IMR-90 (cell line): ENCODE measurements at regions not wholly inside any gene's neighbourhood (a gene's known extent, or its start where the extent isn't known, plus 50 kb on each side); places are given as distances from the start of the nearest gene placed in this dataset.

Experiments
- ATAC-seq: fragments of 200-7000 bp; cut with Tn5 transposase; 2 replicates; pipeline ENCODE4 v1.9.1; 2020; ENCODE audit warnings: low read depth, mild to moderate bottlenecking, moderate library complexity
- BruUV-seq: library from RNA; stranded (reverse); fragments of 400-500 nt; replicated peaks from 2 replicates; lab custom pipeline; 2021; lab: Mats Ljungman, UMichigan
- CTCF ChIA-PET: fragments of 300-600 bp; formaldehyde crosslinking; extraction: SDS; loops from one replicate; lab custom pipeline; 2021; ENCODE audit warnings: antibody characterized with exemption; lab: Yijun Ruan, JAX
- POLR2A ChIA-PET: fragments of 300-600 bp; sonication (Branson Sonifier 250); formaldehyde crosslinking; loops from one replicate; lab custom pipeline; 2022; ENCODE audit warnings: antibody characterized with exemption; ENCODE audit not compliant: unreplicated experiment; lab: Charles Lee
- DNase-seq: peaks from one replicate; pipeline ENCODE4 v3.0.0; 2013
- H2AFZ ChIP-seq: replicated peaks from 2 replicates; pipeline ENCODE3; 2013; ENCODE audit warnings: low read length, mild to moderate bottlenecking; ENCODE audit not compliant: poor library complexity
- H2AK5ac ChIP-seq: 2 replicates; pipeline ENCODE4 v1.6.1; 2013; ENCODE audit warnings: low read depth, low read length, inconsistent platforms
- H2AK9ac ChIP-seq: replicated peaks from 2 replicates; pipeline ENCODE3; 2013; ENCODE audit warnings: mild to moderate bottlenecking, low read depth, low read length, moderate library complexity; ENCODE audit not compliant: poor library complexity
- H2BK120ac ChIP-seq: 2 replicates; pipeline ENCODE4 v1.6.1; 2013; ENCODE audit warnings: low read depth, low read length, inconsistent platforms
- H2BK15ac ChIP-seq: 3 replicates; pipeline ENCODE4 v1.6.1; 2013; ENCODE audit warnings: low read depth, low read length, inconsistent platforms
- H2BK20ac ChIP-seq: 2 replicates; pipeline ENCODE4 v1.6.1; 2013; ENCODE audit warnings: low read depth, mild to moderate bottlenecking, inconsistent platforms, low read length, moderate library complexity
- H2BK5ac ChIP-seq: 2 replicates; pipeline ENCODE4 v1.6.1; 2013; ENCODE audit warnings: mild to moderate bottlenecking, low read depth, low read length, inconsistent platforms; ENCODE audit not compliant: poor library complexity, severe bottlenecking
- H3K14ac ChIP-seq: replicated peaks from 2 replicates; pipeline ENCODE4 v1.6.1; 2013; ENCODE audit warnings: low read depth, low read length, inconsistent platforms
- H3K18ac ChIP-seq: 2 replicates; pipeline ENCODE4 v1.6.1; 2013; ENCODE audit warnings: low read depth, low read length, control low read depth
- H3K23ac ChIP-seq: 2 replicates; pipeline ENCODE4 v1.6.1; 2013; ENCODE audit warnings: low read depth, low read length, inconsistent platforms
- H3K27ac ChIP-seq: 2 replicates; pipeline ENCODE4 v1.5.1; 2013; ENCODE audit warnings: mild to moderate bottlenecking, control low read depth, low read length; ENCODE audit not compliant: insufficient read depth
- H3K27me3 ChIP-seq: 2 replicates; pipeline ENCODE4 v1.6.1; 2013; ENCODE audit warnings: low read length; ENCODE audit not compliant: control insufficient read depth, insufficient read depth
- H3K36me3 ChIP-seq: 2 replicates; pipeline ENCODE4 v1.6.1; 2013; ENCODE audit warnings: low read length, mixed read lengths; ENCODE audit not compliant: control insufficient read depth, insufficient read depth
- H3K4ac ChIP-seq: 2 replicates; pipeline ENCODE4 v1.6.1; 2013; ENCODE audit warnings: low read depth, low read length, inconsistent platforms
- H3K4me1 ChIP-seq: 2 replicates; pipeline ENCODE4 v1.6.1; 2013; ENCODE audit warnings: low read length, mixed read lengths; ENCODE audit not compliant: control insufficient read depth, insufficient read depth
- H3K4me2 ChIP-seq: 2 replicates; pipeline ENCODE4 v1.6.1; 2013; ENCODE audit warnings: low read depth, mild to moderate bottlenecking, control low read depth, low read length, moderate library complexity
- H3K4me3 ChIP-seq: 2 replicates; pipeline ENCODE4 v1.5.1; 2013; ENCODE audit warnings: low read depth, mild to moderate bottlenecking, control low read depth, low read length, moderate library complexity; ENCODE audit not compliant: insufficient read depth
- H3K56ac ChIP-seq: 2 replicates; pipeline ENCODE4 v1.6.1; 2013; ENCODE audit warnings: low read length, inconsistent platforms; ENCODE audit not compliant: insufficient read depth; ENCODE audit errors: extremely low read depth
- H3K79me1 ChIP-seq, 2 experiments: 2 replicates each; pipeline ENCODE4 v1.6.1; 2013; ENCODE audit warnings: low read length in 2 of 2, inconsistent platforms in 1 of 2, low read depth in 1 of 2
- H3K9ac ChIP-seq: 2 replicates; pipeline ENCODE4 v1.6.1; 2013; ENCODE audit warnings: low read depth, low read length, control low read depth
- H3K9me1 ChIP-seq: 2 replicates; pipeline ENCODE4 v1.6.1; 2013; ENCODE audit warnings: low read length, inconsistent platforms; ENCODE audit not compliant: insufficient read depth
- H3K9me3 ChIP-seq: 2 replicates; pipeline ENCODE4 v1.6.1; 2013; ENCODE audit warnings: low read length; ENCODE audit not compliant: control insufficient read depth, insufficient read depth
- H4K20me1 ChIP-seq: 2 replicates; pipeline ENCODE4 v1.6.1; 2013; ENCODE audit warnings: low read length, inconsistent platforms; ENCODE audit not compliant: insufficient read depth
- H4K5ac ChIP-seq: 2 replicates; pipeline ENCODE4 v1.6.1; 2013; ENCODE audit warnings: mild to moderate bottlenecking, low read depth, low read length, control low read depth
- H4K8ac ChIP-seq, 2 experiments: 2 replicates each; pipeline ENCODE4 v1.6.1; 2013; ENCODE audit warnings: low read depth in 2 of 2, low read length in 2 of 2, control low read depth in 1 of 2, inconsistent platforms in 1 of 2
- H4K91ac ChIP-seq: 2 replicates; pipeline ENCODE4 v1.6.1; 2013; ENCODE audit warnings: low read depth, low read length, inconsistent platforms; ENCODE audit not compliant: insufficient read depth
- BHLHE40 ChIP-seq: fragments of 150-350 bp; IDR thresholded peaks from 2 replicates; pipeline ENCODE4 v1.6.1; 2016; ENCODE audit warnings: mild to moderate bottlenecking, low read depth, low read length
- CEBPB ChIP-seq: IDR thresholded peaks from 2 replicates; pipeline ENCODE4 v1.6.1; 2012; ENCODE audit warnings: low read depth, low read length, improper control_type of control experiment
- CHD1 ChIP-seq: IDR thresholded peaks from 2 replicates; pipeline ENCODE4 v1.6.1; 2012; ENCODE audit warnings: low read depth, low read length, improper control_type of control experiment
- CTCF ChIP-seq: conservative IDR thresholded peaks from 2 replicates; pipeline ENCODE4 v1.5.1; 2012; ENCODE audit warnings: mild to moderate bottlenecking, low read depth, low read length, improper control_type of control experiment
- ELK1 ChIP-seq: fragments of 150-350 bp; IDR thresholded peaks from 2 replicates; pipeline ENCODE4 v1.6.1; 2016; ENCODE audit warnings: low read depth, mild to moderate bottlenecking, low read length, moderate library complexity, borderline replicate concordance
- FOS ChIP-seq: fragments of 150-350 bp; IDR thresholded peaks from 2 replicates; pipeline ENCODE4 v1.6.1; 2016; ENCODE audit warnings: low read depth, low read length
- MAFK ChIP-seq: IDR thresholded peaks from 2 replicates; pipeline ENCODE4 v1.6.1; 2012; ENCODE audit warnings: low read depth, low read length, improper control_type of control experiment
- MAZ ChIP-seq: IDR thresholded peaks from 2 replicates; pipeline ENCODE4 v1.6.1; 2012; ENCODE audit warnings: low read depth, mild to moderate bottlenecking, low read length, improper control_type of control experiment, moderate library complexity, borderline replicate concordance
- MXI1 ChIP-seq: IDR thresholded peaks from 2 replicates; pipeline ENCODE4 v1.6.1; 2012; ENCODE audit warnings: low read depth, mild to moderate bottlenecking, low read length, moderate library complexity, borderline replicate concordance
- NFE2L2 ChIP-seq: fragments of 150-350 bp; IDR thresholded peaks from 2 replicates; pipeline ENCODE4 v1.6.1; 2016; ENCODE audit warnings: low read depth, mild to moderate bottlenecking, low read length
- POLR2A ChIP-seq: IDR thresholded peaks from 2 replicates; pipeline ENCODE4 v1.6.1; 2012; ENCODE audit warnings: mild to moderate bottlenecking, low read depth, low read length
- RCOR1 ChIP-seq: IDR thresholded peaks from 2 replicates; pipeline ENCODE4 v1.6.1; 2012; ENCODE audit warnings: mild to moderate bottlenecking, low read length, improper control_type of control experiment; ENCODE audit not compliant: insufficient replicate concordance
- SMC3 ChIP-seq: fragments of 150-350 bp; IDR thresholded peaks from 2 replicates; pipeline ENCODE4 v1.6.1; 2016; ENCODE audit warnings: low read depth, mild to moderate bottlenecking, antibody characterized with exemption, low read length, moderate library complexity
- USF2 ChIP-seq: fragments of 150-350 bp; IDR thresholded peaks from 2 replicates; pipeline ENCODE4 v1.6.1; 2017; ENCODE audit warnings: mild to moderate bottlenecking, antibody characterized with exemption, low read length, low read depth
- WGBS, 2 experiments: methylation state at CpG; one replicate each; pipeline versions ENCODE4 v1.1.5 to v1.1.7; 2013; ENCODE audit warnings: missing lambda C conversion rate in 2 of 2; ENCODE audit not compliant: insufficient read length in 1 of 2; ENCODE audit errors: extremely low coverage in 2 of 2; 5-methylcytosine and 5-hydroxymethylcytosine counted together
- dilution Hi-C: fragments of 300-500 bp; cut with HindIII; formaldehyde crosslinking; loops from one replicate; pipeline ENCODE4 v1.14.3; 2018; ENCODE audit warnings: low sequenced_read_pairs; ENCODE audit not compliant: unreplicated experiment
- in situ Hi-C: fragments of 300-500 bp; cut with MboI; formaldehyde crosslinking; loops from 3 replicates; pipeline ENCODE4 v1.14.3; 2019; ENCODE audit warnings: low sequenced_read_pairs, inconsistent platforms, mixed read lengths
- intact Hi-C: fragments of 100-400 bp; cut with micrococcal nuclease; formaldehyde crosslinking; loops from 2 replicates; pipeline ENCODE4 v1.10.0; 2022

- no peak overlapping the region for H3K4ac ChIP-seq
- H4K8ac ChIP-seq: no peak overlapping the region
- no peak overlapping the region for H2BK15ac ChIP-seq
- no peak overlapping the region for H3K23ac ChIP-seq
- H3K27me3 ChIP-seq: no peaks in the 10 kb centered on the region
- no peak overlapping the region for H2AFZ ChIP-seq
- no peak overlapping the region for H4K91ac ChIP-seq
- no peak overlapping the region for H3K4me2 ChIP-seq
- no peaks in the 10 kb centered on the region for H3K4me1 ChIP-seq
- H3K9me1 ChIP-seq: no peaks in the 10 kb centered on the region
- no CpG with 5 or more reads among the region's 4 CpGs for WGBS, 2 experiments
- no peak overlapping the region for H2BK120ac ChIP-seq
- H2AK5ac ChIP-seq: no peak overlapping the region
- H3K9me3 ChIP-seq: peaks cover 6% of the 10 kb centered on the region; the same call in 1 of the 2 replicates
- DNase-seq (no peak), ATAC-seq (no peak)
- H2AK9ac ChIP-seq: no peak overlapping the region
- no peak overlapping the region for H3K4me3 ChIP-seq
- no TSS peak for BruUV-seq
- H2BK20ac ChIP-seq: no peak overlapping the region
- no peak overlapping the region for H2BK5ac ChIP-seq
- H4K5ac ChIP-seq: no peak overlapping the region
- dilution Hi-C loops (no loop called here), in situ Hi-C loops (no loop called here), intact Hi-C loops (no loop called here)
- ChIA-PET POLR2A (no interaction called here), CTCF (no interaction called here)
- no peaks in the 10 kb centered on the region for H4K20me1 ChIP-seq
- no peak overlapping the region for H3K14ac ChIP-seq
- H3K56ac ChIP-seq: no peak overlapping the region
- no peaks in the 10 kb centered on the region for H3K79me1 ChIP-seq
- TF ChIP-seq ELK1 (no peak), MXI1 (no peak), NFE2L2 (no peak), RCOR1 (no peak), SMC3 (no peak), CHD1 (no peak), FOS (no peak), USF2 (no peak), CTCF (no peak), MAZ (no peak), BHLHE40 (no peak), CEBPB (no peak), POLR2A (no peak), MAFK (no peak)
- no peak overlapping the region for H3K18ac ChIP-seq
- H3K36me3 ChIP-seq: no peaks in the 10 kb centered on the region
- no peak overlapping the region for H3K27ac ChIP-seq
- H3K9ac ChIP-seq: no peak overlapping the region
Observed at GRCh38 chr4:66045913-66046312, 375.6 kb upstream of the EPHA5 start.
